Stimulated activated naive CD8-positive, alpha-beta T cell treated with anti-CD3 and anti-CD28 coated beads, Interleukin-15, amount 100 ng/mL, for 72 hours (primary cell): ENCODE measurements at regions not wholly inside any gene's neighbourhood (a gene's known extent, or its start where the extent isn't known, plus 50 kb on each side); places are given as distances from the start of the nearest gene placed in this dataset.

Experiments
- ATAC-seq: fragments of 150-1000 bp; cut with Tn5 transposase; 2 replicates; pipeline ENCODE4 v1.10.0; 2021; ENCODE audit warnings: mild to moderate bottlenecking, moderate library complexity
- DNase-seq, 2 donors: peaks; one replicate each; pipeline ENCODE4 v3.0.0; 2021 to 2022
- H3K27ac Mint-ChIP-seq, 2 donors: one replicate each; pipeline ENCODE4 v1.8.0; 2022; ENCODE audit warnings: mild to moderate bottlenecking in 2 of 2, mixed read lengths in 2 of 2, moderate library complexity in 2 of 2
- H3K27me3 Mint-ChIP-seq: one replicate; pipeline ENCODE4 v1.8.0; 2022; ENCODE audit warnings: mixed read lengths
- H3K4me1 Mint-ChIP-seq: one replicate; pipeline ENCODE4 v1.8.0; 2022; ENCODE audit warnings: mild to moderate bottlenecking, mixed read lengths
- H3K4me3 Mint-ChIP-seq, 2 donors: one replicate each; pipeline ENCODE4 v1.8.0; 2022; ENCODE audit warnings: mild to moderate bottlenecking in 2 of 2, mixed read lengths in 2 of 2, moderate library complexity in 1 of 2
- H3K9me3 Mint-ChIP-seq, 2 donors: one replicate each; pipeline ENCODE4 v1.8.0; 2022; ENCODE audit warnings: mixed read lengths in 2 of 2

GRCh38 chr11:70844387-70844786 is 408.0 kb downstream of the SHANK2 start:
- no peak for ATAC-seq

GRCh38 chr11:70845591-70846041 is 406.8 kb downstream of the SHANK2 start:
- Mint-ChIP-seq H3K27me3 (peaks cover 32% of the 10 kb centered on the region), H3K4me3 (no peak overlapping the region), H3K4me1 (no peaks in the 10 kb centered on the region), H3K27ac (no peak overlapping the region), H3K9me3 (peaks cover 0 to 11% of the 10 kb centered on the region in 2 donors)
- ATAC-seq (no peak), DNase-seq (no peak)

More at GRCh38 chr11:70844387-70844786, 408.0 kb downstream of the SHANK2 start:
- Mint-ChIP-seq H3K4me3 (no peak overlapping the region), H3K27ac (no peak overlapping the region), H3K4me1 (no peaks in the 10 kb centered on the region), H3K9me3 (no peaks in the 10 kb centered on the region), H3K27me3 (peaks cover 32% of the 10 kb centered on the region)
- no peak for DNase-seq

GRCh38 chr11:70846781-70847655 is 405.4 kb downstream of the SHANK2 start:
- peaks cover 0 to 11% of the 10 kb centered on the region in 2 donors for H3K9me3 Mint-ChIP-seq
- no peak overlapping the region for H3K4me3 Mint-ChIP-seq
- H3K4me1 Mint-ChIP-seq, result no peaks in the 10 kb centered on the region
- H3K27ac Mint-ChIP-seq, result no peak overlapping the region
- ATAC-seq, result no peak
- H3K27me3 Mint-ChIP-seq, result peaks cover 26% of the 10 kb centered on the region
- no peak for DNase-seq

GRCh38 chr11:70848243-70848750 is 404.1 kb downstream of the SHANK2 start:
- Mint-ChIP-seq H3K4me1 (no peaks in the 10 kb centered on the region), H3K27me3 (peaks cover 18% of the 10 kb centered on the region), H3K9me3 (peaks cover 0 to 11% of the 10 kb centered on the region in 2 donors), H3K4me3 (no peak overlapping the region), H3K27ac (no peak overlapping the region)
- ATAC-seq, result no peak
- DNase-seq, result no peak

- no peaks in the 10 kb centered on the region for H3K4me1 Mint-ChIP-seq
- H3K9me3 Mint-ChIP-seq, result peaks cover 0 to 11% of the 10 kb centered on the region in 2 donors
- no peak overlapping the region for H3K4me3 Mint-ChIP-seq
- no peak overlapping the region for H3K27ac Mint-ChIP-seq
- no peak for DNase-seq
- peaks cover 11% of the 10 kb centered on the region for H3K27me3 Mint-ChIP-seq
- no peak for ATAC-seq
These were observed 403.3 kb downstream of the SHANK2 start for GRCh38 chr11:70849031-70849430.

GRCh38 chr11:70851308-70851707 is 401.1 kb downstream of the SHANK2 start:
- peaks cover 0 to 18% of the 10 kb centered on the region in 2 donors for H3K9me3 Mint-ChIP-seq
- H3K4me1 Mint-ChIP-seq, result no peaks in the 10 kb centered on the region
- no peak for ATAC-seq
- H3K27me3 Mint-ChIP-seq, result no peaks in the 10 kb centered on the region
- H3K4me3 Mint-ChIP-seq, result no peak overlapping the region
- DNase-seq, result no peak
- H3K27ac Mint-ChIP-seq, result no peak overlapping the region

- H3K9me3 Mint-ChIP-seq, result peaks cover 0 to 18% of the 10 kb centered on the region in 2 donors
- no peak for DNase-seq
- ATAC-seq, result no peak
- H3K27me3 Mint-ChIP-seq, result no peaks in the 10 kb centered on the region
- no peak overlapping the region for H3K27ac Mint-ChIP-seq
- no peak overlapping the region for H3K4me3 Mint-ChIP-seq
- no peaks in the 10 kb centered on the region for H3K4me1 Mint-ChIP-seq
These were observed 400.5 kb downstream of the SHANK2 start for GRCh38 chr11:70851907-70852306.

GRCh38 chr11:70853068-70853769 is 399.2 kb downstream of the SHANK2 start:
- DNase-seq (no peak), ATAC-seq (no peak)
- H3K27me3 Mint-ChIP-seq, result no peaks in the 10 kb centered on the region
- no peak overlapping the region for H3K27ac Mint-ChIP-seq
- H3K9me3 Mint-ChIP-seq, result peaks cover 0 to 18% of the 10 kb centered on the region in 2 donors
- H3K4me3 Mint-ChIP-seq, result no peak overlapping the region
- no peaks in the 10 kb centered on the region for H3K4me1 Mint-ChIP-seq

GRCh38 chr11:70853770-70854108 is 398.6 kb downstream of the SHANK2 start:
- Mint-ChIP-seq H3K4me3 (no peak overlapping the region), H3K4me1 (no peaks in the 10 kb centered on the region), H3K9me3 (peaks cover 0 to 18% of the 10 kb centered on the region in 2 donors), H3K27me3 (no peaks in the 10 kb centered on the region), H3K27ac (no peak overlapping the region)
- DNase-seq (no peak), ATAC-seq (no peak)

- ATAC-seq, result no peak
- Mint-ChIP-seq H3K4me3 (no peak overlapping the region), H3K27ac (no peak overlapping the region), H3K4me1 (no peaks in the 10 kb centered on the region), H3K27me3 (no peaks in the 10 kb centered on the region), H3K9me3 (peaks cover 3 to 18% of the 10 kb centered on the region in 2 donors)
- DNase-seq, result no peak
These were observed 398.2 kb downstream of the SHANK2 start for GRCh38 chr11:70854201-70854600.

GRCh38 chr11:70854901-70855556 is 397.3 kb downstream of the SHANK2 start:
- Mint-ChIP-seq H3K4me1 (no peaks in the 10 kb centered on the region), H3K9me3 (peaks cover 5 to 12% of the 10 kb centered on the region in 2 donors), H3K27ac (no peak overlapping the region), H3K27me3 (no peaks in the 10 kb centered on the region), H3K4me3 (no peak overlapping the region)
- DNase-seq, result no peak
- no peak for ATAC-seq

- Mint-ChIP-seq H3K4me1 (no peaks in the 10 kb centered on the region), H3K4me3 (no peak overlapping the region), H3K27me3 (peaks cover 7% of the 10 kb centered on the region), H3K9me3 (peaks cover 5 to 7% of the 10 kb centered on the region in 2 donors), H3K27ac (no peak overlapping the region)
- DNase-seq (no peak), ATAC-seq (no peak)
These were observed 394.5 kb downstream of the SHANK2 start for GRCh38 chr11:70857894-70858293.

- H3K27me3 Mint-ChIP-seq, result peaks cover 7% of the 10 kb centered on the region
- ATAC-seq, result no peak
- DNase-seq, result no peak
- H3K4me3 Mint-ChIP-seq, result no peak overlapping the region
- no peaks in the 10 kb centered on the region for H3K4me1 Mint-ChIP-seq
- no peak overlapping the region for H3K27ac Mint-ChIP-seq
- H3K9me3 Mint-ChIP-seq, result peaks cover 5 to 7% of the 10 kb centered on the region in 2 donors
These were observed 393.2 kb downstream of the SHANK2 start for GRCh38 chr11:70859180-70859579.

- no peak overlapping the region for H3K27ac Mint-ChIP-seq
- H3K9me3 Mint-ChIP-seq, result peaks cover 2 to 5% of the 10 kb centered on the region in 2 donors
- H3K4me3 Mint-ChIP-seq, result no peak overlapping the region
- H3K27me3 Mint-ChIP-seq, result peaks cover 7% of the 10 kb centered on the region
- ATAC-seq (no peak), DNase-seq (no peak)
- H3K4me1 Mint-ChIP-seq, result no peaks in the 10 kb centered on the region
These were observed 391.5 kb downstream of the SHANK2 start for GRCh38 chr11:70860888-70861287.

GRCh38 chr11:70861559-70861958 is 390.8 kb downstream of the SHANK2 start:
- no peak overlapping the region for H3K27ac Mint-ChIP-seq
- H3K4me1 Mint-ChIP-seq, result no peaks in the 10 kb centered on the region
- DNase-seq (no peak), ATAC-seq (no peak)
- peaks cover 7% of the 10 kb centered on the region for H3K27me3 Mint-ChIP-seq
- peaks cover 0 to 5% of the 10 kb centered on the region in 2 donors for H3K9me3 Mint-ChIP-seq
- H3K4me3 Mint-ChIP-seq, result no peak overlapping the region
